Transverse colon (tissue), 1 donor: ENCODE measurements at regions not wholly inside any gene's neighbourhood (a gene's known extent, or its start where the extent isn't known, plus 50 kb on each side); places are given as distances from the start of the nearest gene placed in this dataset.

Experiments
- EP300 ChIP-seq: sonication (generic); formaldehyde crosslinking; IDR thresholded peaks from one replicate; pipeline ENCODE4 v1.6.1; 2017; ENCODE audit warnings: antibody characterized with exemption, low read depth
- POLR2A ChIP-seq: fragments of 450-650 bp; IDR thresholded peaks from one replicate; pipeline ENCODE4 v1.6.1; 2016; ENCODE audit warnings: antibody characterized with exemption, mild to moderate bottlenecking, moderate library complexity

GRCh38 chr2:57809230-57809629, 237.4 kb upstream of the VRK2 start:
- TF ChIP-seq EP300 (no peak), POLR2A (no peak)
